H1 (cell line): ENCODE measurements at regions not wholly inside any gene's neighbourhood (a gene's known extent, or its start where the extent isn't known, plus 50 kb on each side); places are given as distances from the start of the nearest gene placed in this dataset.
A peak's percentile ranks its signal among the peaks of the same experiment; 100 is the strongest.

Source experiments
- ASH2L ChIP-seq: fragments of 200-600, 300-600 bp; sonication (generic); IDR thresholded peaks from one replicate; pipeline ENCODE4 v1.7.1; 2017; ENCODE audit warnings: low read length
- CBX8 ChIP-seq: fragments of 300-800, 300-1000 bp; sonication (generic); IDR thresholded peaks from 2 replicates; pipeline ENCODE4 v1.7.1; 2016; ENCODE audit warnings: low read depth, low read length, borderline replicate concordance
- CHD2 ChIP-seq: IDR thresholded peaks from 2 replicates; pipeline ENCODE4 v1.6.1; 2012; ENCODE audit warnings: low read length, improper control_type of control experiment
- CREB1 ChIP-seq: IDR thresholded peaks from 2 replicates; pipeline ENCODE4 v1.6.1; 2012; ENCODE audit warnings: inconsistent platforms
- EGR1 ChIP-seq: IDR thresholded peaks from 2 replicates; pipeline ENCODE4 v1.6.1; 2011; ENCODE audit warnings: low read depth, low read length, borderline replicate concordance
- EZH2 ChIP-seq: fragments of 200-600 bp; sonication (generic); IDR thresholded peaks from 2 replicates; pipeline ENCODE4 v1.7.1; 2012; ENCODE audit warnings: low read depth, mild to moderate bottlenecking, moderate library complexity, low read length, inconsistent platforms; ENCODE audit not compliant: severe bottlenecking
- HDAC2 ChIP-seq, 2 experiments: fragments of 300-600 bp in 1 of 2; sonication (generic) in 1 of 2; IDR thresholded peaks; 2 replicates each; pipeline ENCODE4 v1.6.1; 2011 to 2012; ENCODE audit warnings: low read depth in 2 of 2, low read length in 2 of 2, mild to moderate bottlenecking in 2 of 2, moderate library complexity in 2 of 2, borderline replicate concordance in 1 of 2, inconsistent platforms in 1 of 2
- JUN ChIP-seq: IDR thresholded peaks from 2 replicates; pipeline ENCODE4 v1.6.1; 2011; ENCODE audit warnings: low read depth, mild to moderate bottlenecking, improper control_type of control experiment, low read length
- JUND ChIP-seq: IDR thresholded peaks from 2 replicates; pipeline ENCODE4 v1.6.1; 2011; ENCODE audit warnings: mild to moderate bottlenecking, improper control_type of control experiment, low read length
- MAX ChIP-seq: IDR thresholded peaks from 2 replicates; pipeline ENCODE4 v1.6.1; 2012; ENCODE audit warnings: inconsistent platforms
- POU5F1 ChIP-seq: IDR thresholded peaks from 2 replicates; pipeline ENCODE4 v1.6.1; 2011; ENCODE audit warnings: low read depth, mild to moderate bottlenecking, low read length, moderate library complexity
- RBBP5 ChIP-seq: IDR thresholded peaks from 2 replicates; pipeline ENCODE4 v1.7.1; 2012; ENCODE audit warnings: low read depth, mild to moderate bottlenecking, inconsistent platforms, low read length, moderate library complexity, borderline replicate concordance
- RFX5 ChIP-seq: IDR thresholded peaks from 2 replicates; pipeline ENCODE4 v1.6.1; 2011; ENCODE audit warnings: low read depth, low read length, improper control_type of control experiment, borderline replicate concordance
- SAP30 ChIP-seq: fragments of 300-600 bp; sonication (generic); IDR thresholded peaks from 2 replicates; pipeline ENCODE4 v1.7.1; 2012; ENCODE audit warnings: low read length, moderate library complexity, mild to moderate bottlenecking, inconsistent platforms; ENCODE audit not compliant: insufficient read depth, insufficient replicate concordance
- TAF1 ChIP-seq: IDR thresholded peaks from 2 replicates; pipeline ENCODE4 v1.6.1; 2011; ENCODE audit warnings: mild to moderate bottlenecking, low read depth, low read length
- TAF7 ChIP-seq: optimal IDR thresholded peaks from 2 replicates; pipeline ENCODE3; 2011; ENCODE audit warnings: low read depth, mild to moderate bottlenecking, inconsistent platforms, low read length, moderate library complexity, borderline replicate concordance
- TCF12 ChIP-seq: IDR thresholded peaks from 2 replicates; pipeline ENCODE4 v1.6.1; 2011; ENCODE audit warnings: low read depth, mild to moderate bottlenecking, low read length
- TF ChIP-seq, protein P1 (sequence below), 3 experiments: IDR thresholded peaks; 1 replicate in 2 of 3; 2 replicates in 1 of 3; pipeline versions ENCODE4 v1.5.1 to v1.6.1; 2011; ENCODE audit warnings: low read length in 3 of 3, mild to moderate bottlenecking in 3 of 3, inconsistent platforms in 2 of 3, low read depth in 1 of 3, moderate library complexity in 1 of 3; ENCODE audit not compliant: insufficient read depth in 1 of 3; ENCODE audit errors: control extremely low read depth in 1 of 3

GRCh38 chr6:4647414-4648365 lies 128.5 kb upstream of the CDYL start (continued):
- TF ChIP-seq JUN, result no peak
- peak; percentile 96 for TF ChIP-seq ASH2L
- no peak; the same call in 1 of the 2 replicates for TF ChIP-seq JUND
- TF ChIP-seq EGR1, result peak; percentile 87
- peak; percentile 80 for TF ChIP-seq RBBP5
- TF ChIP-seq, protein P1, sequence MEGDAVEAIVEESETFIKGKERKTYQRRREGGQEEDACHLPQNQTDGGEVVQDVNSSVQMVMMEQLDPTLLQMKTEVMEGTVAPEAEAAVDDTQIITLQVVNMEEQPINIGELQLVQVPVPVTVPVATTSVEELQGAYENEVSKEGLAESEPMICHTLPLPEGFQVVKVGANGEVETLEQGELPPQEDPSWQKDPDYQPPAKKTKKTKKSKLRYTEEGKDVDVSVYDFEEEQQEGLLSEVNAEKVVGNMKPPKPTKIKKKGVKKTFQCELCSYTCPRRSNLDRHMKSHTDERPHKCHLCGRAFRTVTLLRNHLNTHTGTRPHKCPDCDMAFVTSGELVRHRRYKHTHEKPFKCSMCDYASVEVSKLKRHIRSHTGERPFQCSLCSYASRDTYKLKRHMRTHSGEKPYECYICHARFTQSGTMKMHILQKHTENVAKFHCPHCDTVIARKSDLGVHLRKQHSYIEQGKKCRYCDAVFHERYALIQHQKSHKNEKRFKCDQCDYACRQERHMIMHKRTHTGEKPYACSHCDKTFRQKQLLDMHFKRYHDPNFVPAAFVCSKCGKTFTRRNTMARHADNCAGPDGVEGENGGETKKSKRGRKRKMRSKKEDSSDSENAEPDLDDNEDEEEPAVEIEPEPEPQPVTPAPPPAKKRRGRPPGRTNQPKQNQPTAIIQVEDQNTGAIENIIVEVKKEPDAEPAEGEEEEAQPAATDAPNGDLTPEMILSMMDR (IDR thresholded peaks at IDR 0.05; ENCODE audit: control extremely low read depth in 1 of 3, insufficient read depth in 1 of 3, low read depth in 1 of 3, low read length in 3 of 3), result no peak; a peak in 1 of 4 replicates
- TF ChIP-seq CBX8, result no peak
- TF ChIP-seq TAF7, result peak; percentile 58
- TF ChIP-seq POU5F1, result peak; percentile 51; the same call in 1 of the 2 replicates
- peak; percentile 98 for TF ChIP-seq MAX
- peak; percentile 57; the same call in 1 of the 2 replicates for TF ChIP-seq RFX5
- TF ChIP-seq CHD2, result peak; percentile 74
- TF ChIP-seq TAF1, result peak; percentile 56
- 0 out of 2 replicates have a peak, but pooled peaks have one; percentile 33 for TF ChIP-seq TCF12
- TF ChIP-seq SAP30, result no peak
- peak in 1 of 2 experiments; percentile 84; a peak in 1 of 4 replicates for TF ChIP-seq HDAC2 (IDR thresholded peaks at IDR 0.05; ENCODE audit: borderline replicate concordance in 1 of 2, low read depth in 2 of 2, low read length in 2 of 2)
- TF ChIP-seq CREB1, result peak; percentile 60
- TF ChIP-seq EZH2, result no peak
